GM11168 (cell line): ENCODE measurements at regions not wholly inside any gene's neighbourhood (a gene's known extent, or its start where the extent isn't known, plus 50 kb on each side); places are given as distances from the start of the nearest gene placed in this dataset.
"Not testable (repeated sequence)": the region's sequence is repeated elsewhere in the genome, so short reads cannot be mapped to it uniquely, and the experiment has no call there.

Experiments used
- in situ Hi-C: fragments of 300-500 bp; cut with MboI; formaldehyde crosslinking; loops from one replicate; pipeline ENCODE4 v1.12.0; 2022; ENCODE audit warnings: low sequenced_read_pairs; ENCODE audit not compliant: unreplicated experiment

DNA sequence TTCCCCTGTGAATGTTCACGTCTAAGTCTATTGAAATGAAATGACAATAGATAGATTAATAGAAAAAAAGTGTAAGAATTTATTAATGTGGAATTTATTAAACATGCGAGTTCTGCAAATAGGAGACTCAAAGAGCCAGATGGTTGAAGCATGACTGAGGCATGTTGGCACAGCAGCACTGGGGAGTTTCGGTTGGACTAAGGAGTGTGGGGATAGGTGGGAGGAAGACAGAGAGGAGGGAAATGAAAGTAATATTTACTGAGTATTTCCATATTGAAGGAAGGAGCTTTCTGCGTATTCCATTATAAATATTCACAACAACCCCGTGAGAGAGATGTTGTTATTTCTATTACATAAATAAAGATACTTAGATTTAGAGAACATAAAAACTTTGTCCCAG is 79.5 kb upstream of the ZNF644 start:
- in situ Hi-C loops = no loop called here

DNA sequence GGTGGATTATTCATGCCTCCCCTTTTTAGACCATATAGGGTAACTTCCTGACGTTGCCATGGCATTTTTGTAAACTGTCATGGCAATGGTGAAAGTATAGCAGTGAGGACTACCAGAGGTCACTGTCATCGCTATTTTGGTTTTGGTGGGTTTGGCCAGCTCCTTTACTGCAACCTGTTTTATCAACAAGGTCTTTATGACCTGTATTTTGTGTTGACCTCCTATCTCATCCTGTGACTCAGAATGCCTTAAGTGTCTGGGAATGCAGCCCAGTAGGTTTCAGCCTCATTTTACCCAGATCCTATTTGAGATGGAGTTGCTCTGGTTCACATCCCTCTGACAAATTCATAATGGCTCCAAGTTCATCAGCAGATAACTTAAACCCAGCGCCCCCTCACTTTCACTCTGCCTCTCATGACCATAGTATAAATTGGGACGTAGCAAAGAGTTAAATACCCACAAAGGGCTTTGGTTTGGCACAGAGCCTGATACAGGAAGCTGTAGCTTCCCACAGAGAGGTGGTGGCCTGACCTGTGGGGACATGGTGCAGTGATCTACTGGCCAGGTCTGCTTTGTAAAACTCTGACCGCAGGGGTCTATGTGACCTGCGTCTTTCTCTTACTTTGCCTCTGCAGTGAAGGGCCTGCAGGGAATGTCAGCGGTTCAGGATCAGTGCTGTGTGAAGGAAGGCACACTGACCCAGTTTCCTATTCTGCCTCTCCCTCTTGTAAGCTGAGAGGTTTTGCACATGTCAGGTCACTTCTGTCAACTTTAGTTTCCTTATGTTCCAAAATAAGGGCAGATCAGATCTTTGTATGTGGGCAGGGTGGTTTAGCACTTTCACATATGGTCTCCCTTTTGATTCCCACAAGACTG is 78.1 kb upstream of the ZNF644 start:
- in situ Hi-C loops = no loop called here

DNA sequence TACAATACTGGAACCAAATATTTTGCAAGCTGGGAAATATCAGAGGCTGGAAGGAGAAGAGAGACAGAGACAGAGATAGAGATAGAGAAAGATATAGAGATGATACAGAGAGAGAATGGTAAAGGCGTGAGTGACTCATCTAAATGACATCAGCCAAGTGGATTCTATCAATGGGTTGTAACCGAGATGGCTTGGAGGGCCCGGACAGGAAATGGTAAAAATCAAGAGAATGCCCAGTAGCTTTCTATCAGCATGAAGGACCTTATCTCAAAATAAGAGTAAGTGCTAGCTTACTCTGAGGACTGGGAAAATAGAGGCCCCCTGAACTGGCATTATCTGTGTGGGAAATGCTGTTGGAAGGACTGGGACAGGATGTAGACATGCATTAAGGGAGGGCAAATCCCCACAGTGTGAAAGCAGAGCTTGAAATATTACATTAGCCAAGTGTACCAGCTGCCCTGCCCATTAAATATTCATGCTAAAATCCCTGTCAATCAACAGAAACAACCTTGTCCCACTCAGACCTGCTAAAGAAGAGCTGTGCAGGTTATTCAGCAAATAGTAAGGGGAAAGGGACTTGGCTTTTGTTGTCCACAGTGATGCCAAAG is 76.6 kb upstream of the ZNF644 start:
- in situ Hi-C loops = no loop called here

- in situ Hi-C loops = not testable (repeated sequence)
Measured at GRCh38 chr1:91095321-91095720, 73.5 kb upstream of the ZNF644 start.

DNA sequence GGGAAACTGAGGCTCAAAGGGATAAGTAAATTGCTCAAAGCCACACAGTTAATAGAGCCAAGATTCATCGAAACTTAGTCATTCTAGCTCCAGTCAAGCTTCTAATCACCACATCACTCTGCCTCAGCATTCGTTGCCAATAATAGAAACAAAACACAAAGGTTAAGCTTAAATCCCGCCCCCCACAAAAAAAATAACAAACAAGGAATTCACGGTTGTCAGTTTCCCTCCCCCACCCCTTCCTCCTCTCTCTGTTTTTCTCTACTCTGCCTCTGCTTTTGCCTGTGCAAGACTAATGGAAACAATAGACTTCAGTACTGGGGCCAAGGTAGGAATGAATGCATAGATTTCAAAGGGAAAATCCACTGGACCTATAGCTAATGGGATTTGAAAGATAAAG is 70.7 kb upstream of the ZNF644 start:
- in situ Hi-C loops = no loop called here

DNA sequence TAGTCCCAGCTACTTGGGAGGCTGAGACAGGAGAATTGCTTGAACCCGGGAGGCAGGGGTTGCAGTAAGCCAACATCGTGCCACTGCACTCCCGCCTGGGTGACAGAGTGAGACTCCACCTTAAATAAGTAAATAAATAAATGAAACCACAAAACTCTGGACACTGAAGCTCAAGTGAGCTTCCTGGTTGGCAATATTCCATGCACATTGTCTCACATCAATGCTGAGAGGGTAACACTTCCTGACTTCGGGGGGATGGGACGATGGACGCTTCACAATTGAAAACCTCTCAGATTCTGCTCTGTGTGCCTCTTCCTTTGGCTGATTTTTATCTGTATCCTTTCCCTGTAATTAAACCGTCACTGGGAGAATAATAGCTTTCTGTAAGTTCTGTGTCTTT is 70.0 kb upstream of the ZNF644 start:
- in situ Hi-C loops = no loop called here

DNA sequence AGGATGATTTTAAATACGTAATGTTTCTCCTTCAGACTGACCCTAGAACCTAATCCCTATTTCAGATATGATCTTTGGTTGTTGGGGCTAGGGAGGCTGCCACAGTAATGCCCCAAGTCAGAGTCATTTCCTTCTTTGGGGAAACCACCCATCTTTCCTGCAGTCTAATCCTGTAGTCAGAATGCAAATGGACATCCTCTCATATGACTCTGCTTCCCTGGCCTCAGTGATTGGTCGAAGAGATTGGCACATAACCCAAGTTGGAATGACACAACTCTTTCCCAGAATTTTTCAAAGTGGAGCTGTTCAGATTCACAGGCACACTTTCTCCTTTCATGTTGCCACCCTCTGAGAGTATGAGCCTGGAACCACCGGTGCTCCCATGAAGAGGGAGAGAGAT is 58.8 kb upstream of the ZNF644 start:
- in situ Hi-C loops = no loop called here

- in situ Hi-C loops = no loop called here
Measured at GRCh38 chr1:91078859-91079258, 57.0 kb upstream of the ZNF644 start.

GRCh38 chr1:91076834-91077233 is 55.0 kb upstream of the ZNF644 start:
- in situ Hi-C loops = no loop called here

DNA sequence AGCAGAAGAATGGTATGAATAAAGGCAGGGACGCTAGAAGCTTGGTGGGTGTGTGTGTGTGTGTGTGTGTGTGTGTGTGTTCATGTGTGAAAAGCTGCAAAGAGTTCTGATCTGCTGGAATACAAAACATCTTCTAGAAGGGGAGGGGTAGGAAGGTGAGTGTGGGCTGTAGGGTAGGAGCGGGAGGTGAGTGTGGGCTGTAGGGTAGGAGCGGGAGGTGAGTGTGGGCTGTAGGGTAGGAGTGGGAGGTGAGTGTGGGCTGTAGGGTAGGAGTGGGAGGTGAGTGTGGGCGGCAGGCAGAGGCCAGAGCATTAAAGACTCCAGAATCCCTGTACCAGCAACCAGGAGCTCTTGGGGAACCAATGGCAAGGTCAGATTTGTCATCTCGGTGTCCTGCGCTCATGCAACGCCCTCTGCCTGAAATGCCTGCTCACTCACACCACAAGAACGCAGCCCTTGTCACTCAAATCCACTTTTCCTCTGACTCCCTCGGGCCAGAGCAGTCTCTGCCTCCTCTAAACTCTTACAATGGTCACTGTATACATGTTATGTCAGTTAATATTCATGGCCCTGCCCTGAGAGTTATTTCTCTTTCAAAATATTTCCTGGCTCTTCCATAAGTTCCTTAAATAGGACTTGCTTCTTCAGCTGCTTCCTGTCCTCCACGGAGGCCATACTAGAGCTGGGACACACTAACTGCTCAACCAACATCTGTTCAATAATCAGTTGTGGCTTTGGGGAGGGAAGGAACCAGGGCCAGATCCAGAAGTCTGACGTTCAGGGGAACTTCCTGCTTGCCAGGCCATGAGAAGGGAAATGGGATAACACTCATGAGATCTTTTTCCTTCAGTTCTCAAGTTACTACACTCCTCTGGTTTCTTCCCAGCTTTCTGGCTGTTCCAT is 53.6 kb upstream of the ZNF644 start:
- in situ Hi-C loops = no loop called here

GRCh38 chr1:91073299-91073698 is 51.5 kb upstream of the ZNF644 start:
- in situ Hi-C loops = no loop called here

DNA sequence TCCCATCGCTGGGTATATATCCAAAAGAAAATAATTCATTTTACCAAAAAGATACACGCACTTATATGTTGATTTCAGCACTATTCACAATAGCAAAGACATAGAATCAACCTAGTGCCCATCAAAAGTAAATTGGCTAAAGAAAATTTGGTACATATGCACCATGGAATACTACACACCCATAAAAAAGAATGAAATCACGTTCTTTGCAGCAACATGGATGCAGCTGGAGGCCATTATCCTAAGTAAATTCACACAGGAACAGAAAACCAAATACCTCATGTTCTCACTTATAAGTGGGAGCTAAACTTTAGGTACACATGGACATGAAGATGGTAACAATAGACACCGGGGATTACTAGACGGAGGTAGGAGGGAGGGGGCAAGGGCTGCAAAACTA is 50.0 kb upstream of the ZNF644 start:
- in situ Hi-C loops = no loop called here
